Panc1 (cell line): ENCODE measurements at regions not wholly inside any gene's neighbourhood (a gene's known extent, or its start where the extent isn't known, plus 50 kb on each side); places are given as distances from the start of the nearest gene placed in this dataset.
A peak's percentile ranks its signal among the peaks of the same experiment; 100 is the strongest.

ENCODE experiments used
- ATAC-seq: fragments of 200-7000 bp; cut with Tn5 transposase; 2 replicates; pipeline ENCODE4 v1.9.1; 2020; ENCODE audit warnings: mild to moderate bottlenecking, moderate library complexity
- BruUV-seq: library from RNA; stranded (reverse); fragments of 400-500 nt; replicated peaks from 2 replicates; lab custom pipeline; 2021; lab: Mats Ljungman, UMichigan
- CTCF ChIA-PET: fragments of 300-600 bp; sonication (Branson Sonifier 250); formaldehyde crosslinking; loops from one replicate; lab custom pipeline; 2022; ENCODE audit warnings: antibody characterized with exemption; lab: Charles Lee
- POLR2A ChIA-PET: fragments of 300-600 bp; sonication (Branson Sonifier 250); formaldehyde crosslinking; loops from one replicate; lab custom pipeline; 2022; ENCODE audit warnings: antibody characterized with exemption; lab: Charles Lee
- DNase-seq: peaks from one replicate; pipeline ENCODE4 v3.0.0-alpha.2; 2010; ENCODE audit warnings: low read depth, low spot score
- H3K27ac ChIP-seq: 2 replicates; pipeline ENCODE4 v1.5.1; 2011; ENCODE audit warnings: mild to moderate bottlenecking, low read length, inconsistent platforms
- H3K27me3 ChIP-seq: fragments of 200-500 bp; sonication (Bioruptor generic); 2 replicates; pipeline ENCODE4 v1.6.0; 2014; ENCODE audit warnings: low read length, inconsistent platforms; ENCODE audit not compliant: control insufficient read depth, insufficient read depth
- H3K36me3 ChIP-seq: fragments of 200-500 bp; sonication (Bioruptor generic); 2 replicates; pipeline ENCODE4 v1.5.1; 2014; ENCODE audit warnings: inconsistent platforms, mild to moderate bottlenecking, low read length, moderate library complexity; ENCODE audit not compliant: control insufficient read depth, insufficient read depth
- H3K4me1 ChIP-seq: 2 replicates; pipeline ENCODE4 v1.5.1; 2011; ENCODE audit warnings: inconsistent platforms, mild to moderate bottlenecking, low read length, moderate library complexity; ENCODE audit not compliant: control insufficient read depth, insufficient read depth
- H3K4me3 ChIP-seq, 2 experiments: 2 replicates each; pipeline ENCODE4 v1.5.1; 2011 to 2012; ENCODE audit warnings: low read depth in 2 of 2, low read length in 2 of 2, mild to moderate bottlenecking in 2 of 2, inconsistent platforms in 1 of 2, moderate library complexity in 1 of 2
- H3K9me3 ChIP-seq: fragments of 200-500 bp; sonication (Bioruptor generic); 2 replicates; pipeline ENCODE4 v1.5.1; 2014; ENCODE audit warnings: low read depth, mild to moderate bottlenecking, inconsistent platforms, low read length, moderate library complexity; ENCODE audit not compliant: control insufficient read depth, insufficient read depth
- CTCF ChIP-seq: fragments of 450-650 bp; IDR thresholded peaks from 2 replicates; pipeline ENCODE4 v1.5.1; 2017; ENCODE audit warnings: mild to moderate bottlenecking
- POLR2AphosphoS5 ChIP-seq: IDR thresholded peaks from 2 replicates; pipeline ENCODE4 v1.6.1; 2012; ENCODE audit warnings: mild to moderate bottlenecking, low read depth, low read length, moderate library complexity
- REST ChIP-seq, 2 experiments: IDR thresholded peaks; 2 replicates each; pipeline ENCODE4 v1.6.1; 2011 to 2012; ENCODE audit warnings: low read depth in 2 of 2, control low read depth in 1 of 2, low read length in 1 of 2, mild to moderate bottlenecking in 1 of 2, moderate library complexity in 1 of 2; ENCODE audit not compliant: insufficient read depth in 1 of 2
- SIN3A ChIP-seq: IDR thresholded peaks from 2 replicates; pipeline ENCODE4 v1.6.1; 2012; ENCODE audit warnings: low read depth, mild to moderate bottlenecking, low read length, moderate library complexity, borderline replicate concordance; ENCODE audit not compliant: insufficient read depth
- TCF7L2 ChIP-seq: IDR thresholded peaks from 2 replicates; pipeline ENCODE4 v1.6.1; 2011; ENCODE audit warnings: mild to moderate bottlenecking, low read depth, low read length, inconsistent platforms
- in situ Hi-C: cut with HindIII; loops from 2 replicates; pipeline ENCODE4 v1.10.0; 2016; ENCODE audit warnings: low sequenced_read_pairs, low pct_unique_long_range_greater_than_20kb
- intact Hi-C: fragments of 100-400 bp; cut with micrococcal nuclease; formaldehyde crosslinking; loops from one replicate; pipeline ENCODE4 v1.10.0; 2022; ENCODE audit not compliant: unreplicated experiment

GRCh38 chr7:47709451-47709850 lies 127.5 kb upstream of the TNS3 start:
- ChIA-PET CTCF (no interaction called here), POLR2A (no interaction called here)
- no peaks in the 10 kb centered on the region for H3K27me3 ChIP-seq
- no TSS peak for BruUV-seq
- no peak for TF ChIP-seq REST (IDR thresholded peaks at IDR 0.05; ENCODE audit: insufficient read depth in 1 of 2, low read depth in 2 of 2, low read length in 1 of 2)
- no peak for TF ChIP-seq TCF7L2
- TF ChIP-seq SIN3A: no peak
- TF ChIP-seq POLR2AphosphoS5: no peak
- TF ChIP-seq CTCF: no peak
- peaks cover 19% of the 10 kb centered on the region for H3K4me1 ChIP-seq
- in situ Hi-C loops (no loop called here), intact Hi-C loops (no loop called here)
- peak; percentile 42; the same call in 1 of the 2 replicates for ATAC-seq
- no peaks in the 10 kb centered on the region for H3K36me3 ChIP-seq
- no peaks in the 10 kb centered on the region for H3K9me3 ChIP-seq
- H3K27ac ChIP-seq: peak overlapping the region; percentile 81
- no peak overlapping the region for H3K4me3 ChIP-seq
- no peak for DNase-seq

GRCh38 chr7:47709051-47709450 lies 127.1 kb upstream of the TNS3 start:
- no TSS peak for BruUV-seq
- in situ Hi-C loops: no loop called here
- peak overlapping the region; percentile 81 for H3K27ac ChIP-seq
- CTCF ChIA-PET: no interaction called here
- TF ChIP-seq REST (IDR thresholded peaks at IDR 0.05; ENCODE audit: insufficient read depth in 1 of 2, low read depth in 2 of 2, low read length in 1 of 2) (no peak), CTCF (no peak), SIN3A (no peak), TCF7L2 (no peak), POLR2AphosphoS5 (no peak)
- POLR2A ChIA-PET: no interaction called here
- ATAC-seq (peak; percentile 30), DNase-seq (no peak)
- no peaks in the 10 kb centered on the region for H3K27me3 ChIP-seq
- H3K9me3 ChIP-seq: no peaks in the 10 kb centered on the region
- H3K4me1 ChIP-seq: peaks cover 19% of the 10 kb centered on the region
- intact Hi-C loops: no loop called here
- no peak overlapping the region for H3K4me3 ChIP-seq
- no peaks in the 10 kb centered on the region for H3K36me3 ChIP-seq
